Kasumi-1 (cell line): ENCODE measurements at regions not wholly inside any gene's neighbourhood (a gene's known extent, or its start where the extent isn't known, plus 50 kb on each side); places are given as distances from the start of the nearest gene placed in this dataset.

Experiments
- DNase-seq, 2 experiments: peaks; one replicate each; lab custom pipeline; 2025; lab: John Stamatoyannopoulos, UW

DNA sequence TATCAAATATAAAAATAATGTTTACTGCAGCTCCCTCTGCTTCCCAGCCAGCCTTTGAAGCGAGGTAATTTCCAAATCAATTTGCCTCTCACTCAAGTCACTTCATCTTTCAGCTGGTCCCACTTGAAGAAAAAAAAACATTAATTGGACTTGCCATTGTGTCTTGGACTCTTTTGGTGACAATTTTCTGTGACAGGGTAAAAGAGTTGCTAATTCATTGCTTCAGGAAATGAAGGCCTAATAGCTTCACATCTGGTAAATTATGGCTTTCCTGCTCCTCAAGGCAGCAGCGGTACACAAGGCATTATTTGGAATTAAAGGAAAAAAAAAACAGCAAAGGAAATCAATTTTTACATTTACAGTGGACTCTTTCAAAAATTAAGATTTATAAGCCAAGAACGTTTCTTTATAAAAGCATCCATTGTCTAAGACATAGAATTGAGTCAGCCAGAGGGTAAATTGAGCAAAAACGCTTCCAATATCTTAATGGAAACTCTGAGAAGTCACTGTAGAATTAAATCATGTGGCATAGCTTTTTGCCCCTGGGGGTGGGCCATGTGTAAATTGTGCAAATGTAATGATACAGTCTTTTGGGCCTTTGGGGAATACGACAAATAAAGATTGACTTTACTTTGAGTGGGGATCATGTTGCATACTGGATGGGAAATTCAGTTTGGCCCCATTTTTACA lies 102.5 kb downstream of the LYPLAL1 start:
- DNase-seq = no peak

DNA sequence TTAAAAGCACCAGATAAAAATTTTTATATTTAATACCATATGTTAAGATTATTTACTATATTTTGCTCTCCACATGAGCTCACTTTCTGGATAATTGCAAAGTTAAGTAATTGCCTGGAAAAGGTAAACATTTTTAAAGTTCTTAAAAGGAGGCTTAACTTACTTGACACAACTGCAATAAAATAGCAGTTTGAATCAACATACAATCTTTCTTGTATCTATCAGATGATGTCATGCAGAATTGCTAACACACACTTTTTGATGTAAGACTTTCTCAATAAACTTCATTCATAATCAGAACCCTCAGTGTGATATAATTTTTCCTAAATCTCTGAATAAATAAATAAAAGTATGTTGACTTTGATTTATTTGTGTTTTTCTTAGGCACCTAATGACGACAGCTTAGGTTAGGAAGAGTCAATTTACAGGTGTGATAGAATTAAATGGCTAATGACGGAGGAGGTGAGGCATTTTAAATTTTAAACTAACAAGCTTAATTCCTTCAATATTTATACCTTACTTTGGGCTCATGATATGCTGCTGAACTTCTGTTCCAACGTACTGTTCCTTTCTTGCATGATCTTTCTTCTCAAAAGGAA lies 99.5 kb downstream of the LYPLAL1 start:
- no peak for DNase-seq

DNA sequence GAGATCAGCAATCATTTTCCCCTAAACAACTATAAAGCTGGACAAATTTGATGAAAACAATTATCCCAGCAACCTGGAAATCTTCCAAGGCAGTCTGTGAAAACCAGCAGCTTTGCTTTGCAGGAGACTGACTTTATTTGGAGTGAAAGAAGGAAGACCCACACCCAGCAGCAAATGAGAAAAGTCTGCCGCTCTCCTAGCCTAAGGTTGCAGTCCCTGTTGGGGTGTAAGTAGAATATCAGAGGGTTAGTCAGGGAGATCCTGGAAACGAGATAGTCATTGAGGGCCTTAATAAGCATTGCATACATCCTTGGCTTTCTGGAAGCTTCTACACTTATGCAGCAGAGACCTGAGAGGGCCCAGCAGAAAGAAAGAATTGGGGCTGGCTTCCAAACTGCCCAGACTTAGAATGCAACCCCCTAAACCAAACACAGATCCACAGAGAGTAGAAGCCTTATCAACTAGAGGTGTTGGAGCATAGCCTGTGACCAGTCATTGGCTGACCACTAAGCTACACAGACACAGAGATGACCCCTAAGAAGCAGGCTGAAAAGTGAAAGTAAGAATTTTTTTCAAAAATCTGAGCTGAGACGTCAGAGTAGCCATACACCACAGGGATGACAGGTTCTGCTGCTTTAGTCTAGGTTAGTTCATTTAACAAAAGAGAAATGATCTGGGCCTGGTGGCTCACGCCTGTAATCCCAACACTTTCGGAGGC lies 98.3 kb downstream of the LYPLAL1 start:
- DNase-seq = no peak

DNA sequence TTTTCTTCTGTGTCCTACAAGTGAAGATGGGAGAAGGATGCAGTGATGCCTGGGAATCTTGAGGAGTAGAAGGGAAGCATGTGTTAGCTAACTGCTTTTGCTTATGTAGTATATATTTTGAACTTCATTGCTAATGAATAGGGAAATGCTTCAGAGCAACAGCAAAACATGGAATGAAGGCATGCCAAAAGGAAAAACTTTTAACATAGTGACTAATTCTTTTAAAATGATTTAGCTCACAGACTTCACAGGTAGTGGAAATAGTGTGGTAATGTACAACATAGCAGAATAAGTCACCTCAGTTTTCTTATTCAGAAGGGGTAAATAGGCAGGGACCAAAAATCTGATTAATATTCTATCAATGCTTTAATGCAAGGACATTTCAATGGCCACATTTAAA lies 95.5 kb downstream of the LYPLAL1 start:
- DNase-seq = no peak

DNA sequence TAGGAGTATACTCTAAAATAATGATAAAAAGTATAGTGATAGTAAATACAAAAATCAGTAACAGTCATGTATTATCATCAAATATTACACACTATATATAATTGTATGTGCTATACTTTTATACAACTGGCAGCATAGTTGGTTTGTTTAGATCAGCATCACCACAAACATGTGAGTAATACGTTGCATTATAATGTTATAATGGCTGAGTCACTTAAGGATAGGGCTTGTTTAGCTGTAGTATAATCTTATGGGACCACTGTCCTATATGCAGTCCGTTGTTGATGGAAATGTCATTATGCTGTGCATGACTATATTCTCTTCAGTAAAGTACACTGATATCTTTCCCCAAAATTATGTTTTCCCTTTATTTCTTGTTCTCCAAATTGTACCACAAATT lies 92.8 kb downstream of the LYPLAL1 start:
- no peak for DNase-seq

DNA sequence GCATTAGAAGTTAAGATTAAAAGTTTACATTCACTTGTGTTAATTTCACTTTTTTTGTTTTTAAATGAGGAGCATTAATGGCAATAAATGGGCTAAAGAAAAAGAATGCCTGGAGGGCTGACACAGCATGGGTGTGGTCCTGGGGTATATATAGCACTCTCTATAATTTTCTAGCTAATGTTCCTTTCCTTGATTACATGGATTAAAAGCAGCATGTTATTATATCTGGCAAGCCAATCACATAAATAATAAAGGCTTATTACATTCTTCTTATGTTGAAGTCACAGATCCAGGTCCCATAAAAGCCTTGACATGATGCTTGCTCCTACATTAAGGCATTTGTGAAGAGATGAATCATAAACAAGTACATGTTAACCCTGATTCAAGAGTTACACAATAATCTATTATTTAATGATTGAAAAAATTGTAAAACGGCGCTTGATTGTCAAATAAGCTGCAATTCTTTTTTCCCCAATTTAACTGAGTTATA lies 91.4 kb downstream of the LYPLAL1 start:
- DNase-seq = no peak

DNA sequence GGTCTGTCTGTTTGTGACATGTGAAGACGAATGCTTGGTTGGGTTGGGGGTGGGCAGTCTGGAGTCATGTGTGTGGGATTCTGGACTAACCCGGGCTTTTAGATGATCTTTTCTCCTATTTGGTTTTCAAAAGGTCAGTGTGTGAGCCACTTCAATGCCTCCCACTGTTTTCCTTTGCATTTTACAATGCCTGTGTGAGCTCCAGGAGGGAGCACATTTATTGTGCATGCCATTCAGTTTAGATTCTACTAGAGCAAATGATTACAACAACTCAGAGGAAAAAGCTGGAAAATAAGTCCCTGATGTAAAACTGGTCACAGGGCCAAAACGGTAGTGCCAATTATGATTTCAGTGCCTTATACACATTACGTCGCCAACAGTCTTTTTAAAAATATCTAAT lies 90.9 kb downstream of the LYPLAL1 start:
- DNase-seq = no peak
